ENCODE measurements at regions not wholly inside any gene's neighbourhood (a gene's known extent, or its start where the extent isn't known, plus 50 kb on each side); places are given as distances from the start of the nearest gene placed in this dataset.

DNA sequence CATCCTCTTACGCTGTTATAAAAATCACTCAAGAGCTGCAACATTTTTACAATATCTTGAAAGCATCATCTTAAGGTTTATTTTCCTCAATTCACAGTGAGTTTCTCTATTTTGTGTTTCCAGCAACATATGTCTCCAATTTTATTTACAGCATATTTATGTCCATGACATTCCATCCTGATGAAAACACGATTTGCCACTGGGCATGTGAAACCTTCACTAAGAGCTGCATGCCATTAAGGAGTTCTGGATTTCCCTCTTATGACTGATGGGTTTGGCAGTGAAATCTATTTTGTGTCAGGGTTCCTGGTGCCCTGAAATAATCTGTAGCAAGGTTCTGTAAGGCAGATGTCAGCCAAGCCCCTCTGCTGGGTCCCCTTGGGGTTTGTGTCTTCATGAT is 527.6 kb upstream of the KLF12 start:
- H3K27ac ChIP-seq (ENCODE audit: control insufficient read depth, insufficient read depth), result no peak overlapping the region
- no peak overlapping the region for H3K9ac ChIP-seq (ENCODE audit: control insufficient read depth, insufficient read depth, low read length)
- ATAC-seq (no peak), FAIRE-seq (no peak), DNase-seq (ENCODE audit: low read depth, low spot score) (no peak)
- H3K4me2 ChIP-seq (ENCODE audit: control insufficient read depth, insufficient read depth), result no peak overlapping the region
- ChIA-PET RAD21 (ENCODE audit: unreplicated experiment) (no interaction called here), POLR2A (no interaction called here), SMC1A (ENCODE audit: uncharacterized antibody, unreplicated experiment) (no interaction called here), CTCF (interaction anchor here (1.2 kb wide), 1 partner anchor 29 kb away, joined by 3 read pairs; no protein-coding TSS in a partner anchor)
- no peak overlapping the region for H3K4me3 ChIP-seq
- no TSS peak for BruUV-seq (replicated peaks)
- H3K36me3 ChIP-seq (ENCODE audit: control insufficient read depth in 2 of 2, insufficient read depth in 2 of 2, low read length in 1 of 2), result no peaks in the 10 kb centered on the region
- 15% methylated on average over 2 of the region's 2 CpGs for WGBS (ENCODE audit: insufficient coverage, insufficient replicate concordance, low lambda C conversion rate, missing lambda C conversion rate)
- no peak overlapping the region for H2AFZ ChIP-seq (ENCODE audit: control insufficient read depth, low read depth, low read length)
- H4K20me1 ChIP-seq (ENCODE audit: control insufficient read depth, insufficient read depth), result no peaks in the 10 kb centered on the region
- no peaks in the 10 kb centered on the region for H3K9me3 ChIP-seq (replicated peaks; ENCODE audit: control insufficient read depth, insufficient read depth, low read length)
- intact Hi-C loops (cut with micrococcal nuclease; ENCODE audit: unreplicated experiment) (no loop called here), in situ Hi-C loops (cut with MboI) (no loop called here)
- no peaks in the 10 kb centered on the region for H3K4me1 ChIP-seq (ENCODE audit: control insufficient read depth, insufficient read depth, low read length)
- no peaks in the 10 kb centered on the region for H3K79me2 ChIP-seq (ENCODE audit: control insufficient read depth, insufficient read depth, low read length)
- no peaks in the 10 kb centered on the region for H3K27me3 ChIP-seq (replicated peaks in 1 of 2; ENCODE audit: control insufficient read depth in 2 of 2, insufficient read depth in 2 of 2, low read length in 1 of 2)
- TF ChIP-seq POLR2AphosphoS5 (IDR thresholded peaks at IDR 0.05; ENCODE audit: low read length), result no peak
- no peak for TF ChIP-seq ETV6 (conservative IDR thresholded peaks at IDR 0.05 in 1 of 2, IDR thresholded peaks at IDR 0.05 in 1 of 2; ENCODE audit: borderline replicate concordance in 1 of 2, low read depth in 1 of 2)
- TF ChIP-seq SIN3A (IDR thresholded peaks at IDR 0.05; ENCODE audit: low read depth, low read length), result no peak
- TF ChIP-seq, protein P1, sequence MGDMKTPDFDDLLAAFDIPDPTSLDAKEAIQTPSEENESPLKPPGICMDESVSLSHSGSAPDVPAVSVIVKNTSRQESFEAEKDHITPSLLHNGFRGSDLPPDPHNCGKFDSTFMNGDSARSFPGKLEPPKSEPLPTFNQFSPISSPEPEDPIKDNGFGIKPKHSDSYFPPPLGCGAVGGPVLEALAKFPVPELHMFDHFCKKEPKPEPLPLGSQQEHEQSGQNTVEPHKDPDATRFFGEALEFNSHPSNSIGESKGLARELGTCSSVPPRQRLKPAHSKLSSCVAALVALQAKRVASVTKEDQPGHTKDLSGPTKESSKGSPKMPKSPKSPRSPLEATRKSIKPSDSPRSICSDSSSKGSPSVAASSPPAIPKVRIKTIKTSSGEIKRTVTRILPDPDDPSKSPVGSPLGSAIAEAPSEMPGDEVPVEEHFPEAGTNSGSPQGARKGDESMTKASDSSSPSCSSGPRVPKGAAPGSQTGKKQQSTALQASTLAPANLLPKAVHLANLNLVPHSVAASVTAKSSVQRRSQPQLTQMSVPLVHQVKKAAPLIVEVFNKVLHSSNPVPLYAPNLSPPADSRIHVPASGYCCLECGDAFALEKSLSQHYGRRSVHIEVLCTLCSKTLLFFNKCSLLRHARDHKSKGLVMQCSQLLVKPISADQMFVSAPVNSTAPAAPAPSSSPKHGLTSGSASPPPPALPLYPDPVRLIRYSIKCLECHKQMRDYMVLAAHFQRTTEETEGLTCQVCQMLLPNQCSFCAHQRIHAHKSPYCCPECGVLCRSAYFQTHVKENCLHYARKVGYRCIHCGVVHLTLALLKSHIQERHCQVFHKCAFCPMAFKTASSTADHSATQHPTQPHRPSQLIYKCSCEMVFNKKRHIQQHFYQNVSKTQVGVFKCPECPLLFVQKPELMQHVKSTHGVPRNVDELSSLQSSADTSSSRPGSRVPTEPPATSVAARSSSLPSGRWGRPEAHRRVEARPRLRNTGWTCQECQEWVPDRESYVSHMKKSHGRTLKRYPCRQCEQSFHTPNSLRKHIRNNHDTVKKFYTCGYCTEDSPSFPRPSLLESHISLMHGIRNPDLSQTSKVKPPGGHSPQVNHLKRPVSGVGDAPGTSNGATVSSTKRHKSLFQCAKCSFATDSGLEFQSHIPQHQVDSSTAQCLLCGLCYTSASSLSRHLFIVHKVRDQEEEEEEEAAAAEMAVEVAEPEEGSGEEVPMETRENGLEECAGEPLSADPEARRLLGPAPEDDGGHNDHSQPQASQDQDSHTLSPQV (IDR thresholded peaks at IDR 0.05), result no peak
- no peak for TF ChIP-seq POLR2A (IDR thresholded peaks at IDR 0.05; ENCODE audit: low read depth, low read length)
- TF ChIP-seq IRF3 (IDR thresholded peaks at IDR 0.05), result no peak
- TF ChIP-seq EGR1 (IDR thresholded peaks at IDR 0.05; ENCODE audit: borderline replicate concordance in 1 of 2, low read depth in 2 of 2, low read length in 2 of 2), result no peak
- no peak for TF ChIP-seq RCOR1 (conservative IDR thresholded peaks at IDR 0.05; ENCODE audit: low read depth, low read length)
- TF ChIP-seq HDAC2 (IDR thresholded peaks at IDR 0.05), result no peak
- TF ChIP-seq TARDBP (IDR thresholded peaks at IDR 0.05; ENCODE audit: borderline replicate concordance), result no peak
- TF ChIP-seq ZBTB33 (IDR thresholded peaks at IDR 0.05), result no peak
- TF ChIP-seq ZNF274 (IDR thresholded peaks at IDR 0.05; ENCODE audit: insufficient read depth, insufficient read length), result no peak
- TF ChIP-seq NFXL1 (IDR thresholded peaks at IDR 0.05; ENCODE audit: borderline replicate concordance), result no peak
- no peak for TF ChIP-seq REST (IDR thresholded peaks at IDR 0.05; ENCODE audit: low read depth, low read length)
